GM23248 (cell line): ENCODE measurements at regions not wholly inside any gene's neighbourhood (a gene's known extent, or its start where the extent isn't known, plus 50 kb on each side); places are given as distances from the start of the nearest gene placed in this dataset.
"Not testable (repeated sequence)": the region's sequence is repeated elsewhere in the genome, so short reads cannot be mapped to it uniquely, and the experiment has no call there.

Experiments used
- EZH2 ChIP-seq: fragments of 200-600 bp; sonication (generic); IDR thresholded peaks from 2 replicates; pipeline ENCODE4 v1.6.1; 2018; ENCODE audit warnings: antibody characterized with exemption, mild to moderate bottlenecking; ENCODE audit not compliant: insufficient read depth, poor library complexity, severe bottlenecking
- EZH2phosphoT487 ChIP-seq: fragments of 200-600 bp; sonication (generic); IDR thresholded peaks from 2 replicates; pipeline ENCODE4 v1.6.1; 2018; ENCODE audit warnings: antibody characterized with exemption, moderate library complexity, mild to moderate bottlenecking, low read depth; ENCODE audit not compliant: insufficient read depth

GRCh38 chr4:49130724-49131123 lies 144.6 kb downstream of the CWH43 start:
- TF ChIP-seq EZH2phosphoT487, EZH2: not testable (repeated sequence)
